T follicular helper cell (primary cell): ENCODE measurements at regions not wholly inside any gene's neighbourhood (a gene's known extent, or its start where the extent isn't known, plus 50 kb on each side); places are given as distances from the start of the nearest gene placed in this dataset.

ENCODE experiments used
- DNase-seq: peaks from one replicate; pipeline ENCODE4 v3.0.0-alpha.2; 2020; ENCODE audit warnings: low read depth

DNA sequence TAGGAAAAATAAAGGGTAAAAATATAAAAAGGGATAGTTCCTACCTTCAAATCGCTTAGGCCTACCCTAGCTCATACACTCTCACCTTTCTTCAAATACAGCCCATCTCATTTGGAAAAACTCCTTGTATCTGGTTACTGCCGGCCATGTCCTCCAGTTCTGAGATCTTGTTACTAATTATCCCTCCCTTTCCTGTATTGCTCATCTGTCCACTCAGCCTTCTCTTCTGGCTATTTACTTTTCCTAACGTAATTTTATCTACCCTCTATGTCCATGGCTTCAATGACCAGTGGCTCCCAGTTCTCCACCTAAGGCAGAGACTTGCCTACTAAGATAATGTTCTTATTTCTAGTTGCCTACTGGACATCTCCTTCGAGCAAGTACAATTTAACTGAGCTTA, 342.9 kb upstream of the ACVR2A start:
- no peak for DNase-seq

DNA sequence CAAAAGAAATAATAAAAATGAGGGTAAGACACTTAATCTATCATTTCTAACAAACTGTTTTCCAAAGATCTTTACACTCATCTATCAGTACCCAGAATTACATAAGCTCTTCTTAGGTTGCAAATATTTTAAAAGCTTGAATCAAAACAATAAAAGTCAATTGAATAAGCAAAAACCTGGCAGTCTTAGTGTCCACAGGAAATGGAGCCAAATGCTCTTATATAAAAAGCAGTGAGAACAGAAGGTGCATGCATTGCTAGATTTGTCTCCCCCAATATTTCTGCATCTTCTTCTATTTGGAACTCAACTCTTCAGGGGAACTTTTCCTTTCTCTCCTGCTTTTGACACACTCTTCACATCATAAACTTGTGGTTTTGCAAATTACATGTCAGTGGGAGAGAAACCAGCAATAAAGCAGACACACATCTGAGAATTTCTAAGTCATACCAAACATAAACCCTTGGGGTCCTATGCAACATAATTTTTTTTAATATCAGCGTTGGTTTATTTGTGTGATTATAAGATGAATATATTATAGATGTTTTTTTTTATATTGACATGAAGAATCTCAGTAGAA, 343.9 kb upstream of the ACVR2A start:
- DNase-seq: no peak

GRCh38 chr2:147500229-147500628, 344.6 kb upstream of the ACVR2A start:
- DNase-seq: no peak

DNA sequence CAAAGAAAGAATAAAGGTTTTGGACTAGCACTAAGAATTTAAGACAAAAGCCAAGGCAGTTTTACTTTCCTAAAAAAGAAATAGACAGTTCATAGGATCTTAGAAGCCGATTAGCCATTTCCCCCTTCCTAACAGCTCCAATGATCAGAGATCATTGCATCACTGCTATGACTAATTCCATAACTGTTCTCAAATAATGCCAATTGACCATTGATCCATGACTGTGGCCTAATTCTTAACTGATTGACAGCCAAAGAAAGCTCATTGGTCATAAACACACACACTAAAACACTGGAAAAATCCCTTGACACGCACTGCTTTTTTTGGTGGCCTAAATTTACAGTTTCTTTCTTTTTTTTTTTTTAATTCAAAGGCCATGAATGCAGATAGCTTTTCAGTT, 345.0 kb upstream of the ACVR2A start:
- no peak for DNase-seq

- DNase-seq: no peak
These were observed 349.1 kb upstream of the ACVR2A start for GRCh38 chr2:147495734-147496133.

GRCh38 chr2:147492471-147492870, 352.4 kb upstream of the ACVR2A start:
- no peak for DNase-seq

DNA sequence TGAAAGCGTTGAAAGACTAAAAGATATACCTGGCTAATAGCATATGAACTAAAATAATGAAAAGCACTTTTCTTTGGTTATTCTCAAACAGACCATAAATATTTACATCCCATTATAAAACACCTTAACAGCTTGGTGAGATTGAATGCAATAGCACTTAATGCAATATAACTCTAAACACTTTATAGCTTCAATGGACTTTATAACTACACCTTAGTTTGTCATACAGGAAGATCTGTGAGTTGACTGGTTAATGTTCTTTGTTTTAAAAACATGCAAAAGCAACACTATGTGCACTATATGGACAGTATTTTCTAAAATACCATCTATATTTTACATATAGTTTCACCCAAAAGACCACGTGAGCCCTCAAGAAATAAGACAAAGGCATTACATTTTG, 353.3 kb upstream of the ACVR2A start:
- no peak for DNase-seq

DNA sequence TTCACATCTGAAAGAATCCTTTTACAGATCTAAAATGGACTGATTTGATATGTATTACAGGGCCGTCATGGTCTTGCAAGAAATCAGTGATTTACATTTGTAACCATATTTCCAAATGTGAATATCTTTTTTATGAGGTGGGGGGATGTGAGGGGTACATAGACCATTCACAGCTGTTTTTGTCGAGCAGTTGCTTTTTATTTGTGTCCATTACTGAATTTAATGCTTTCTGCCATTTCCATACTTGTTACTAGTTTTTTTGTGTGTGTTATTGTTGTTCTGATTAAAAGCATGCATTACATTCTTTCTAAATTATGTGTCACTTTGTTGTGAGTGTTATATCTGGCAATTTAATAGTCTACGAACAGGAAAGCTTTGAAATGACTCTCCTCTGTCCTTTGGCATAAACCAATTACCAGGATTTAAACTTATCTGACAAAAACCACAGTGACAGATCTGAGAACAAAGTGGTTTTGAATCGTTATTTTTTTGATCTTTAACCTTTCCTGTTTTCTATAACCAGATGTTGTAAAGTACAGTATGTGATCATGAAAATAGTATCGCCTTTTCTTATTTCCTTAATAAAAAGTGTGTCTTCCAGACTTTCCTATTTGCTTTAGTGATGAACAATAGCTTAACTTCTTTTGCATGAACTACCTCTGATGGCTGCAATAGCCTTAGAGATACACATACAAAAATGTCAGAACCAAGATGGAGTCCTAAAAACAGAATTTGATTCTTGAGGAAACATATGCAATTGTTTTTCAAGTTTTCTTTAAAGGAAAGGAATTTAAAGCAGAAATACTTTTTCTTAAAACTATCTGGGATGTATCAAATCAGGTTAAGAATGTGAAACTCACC, 354.2 kb upstream of the ACVR2A start:
- no peak for DNase-seq

DNA sequence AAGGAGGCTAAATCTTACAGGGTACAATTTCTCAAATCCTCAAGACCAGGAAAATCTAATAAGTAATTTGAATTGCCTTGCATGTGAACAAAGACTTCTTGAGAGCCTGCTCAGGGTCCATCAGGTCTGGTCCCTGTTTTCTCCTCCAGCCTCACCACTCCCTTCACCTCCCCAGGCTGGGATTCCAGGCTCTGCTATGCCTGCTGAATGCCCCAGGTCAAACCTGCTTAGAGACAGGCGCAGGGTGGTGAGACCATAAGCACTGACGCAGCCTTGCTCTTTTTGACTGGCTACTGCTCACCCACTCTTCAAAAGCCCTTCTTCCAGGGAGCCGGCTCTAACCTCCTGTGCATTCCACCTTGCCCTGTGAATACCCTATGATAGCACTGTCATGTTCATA, 356.4 kb upstream of the ACVR2A start:
- no peak for DNase-seq

DNA sequence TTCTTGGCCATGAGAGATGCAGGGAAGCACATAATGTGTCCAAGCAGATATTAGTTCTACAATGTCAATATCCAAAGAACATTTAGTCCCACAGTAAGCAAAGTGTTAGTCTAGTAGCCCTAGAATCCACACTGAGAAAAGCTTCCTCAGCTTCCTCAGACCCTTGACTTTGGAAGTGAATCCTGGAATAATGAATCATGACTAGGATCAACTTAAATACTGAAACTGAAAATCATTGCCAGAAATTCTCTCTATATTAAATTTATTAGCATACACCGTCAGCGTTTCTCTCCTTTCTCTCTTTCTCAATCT, 356.9 kb upstream of the ACVR2A start:
- no peak for DNase-seq

- no peak for DNase-seq
These were observed 357.4 kb upstream of the ACVR2A start for GRCh38 chr2:147487286-147487977.

DNA sequence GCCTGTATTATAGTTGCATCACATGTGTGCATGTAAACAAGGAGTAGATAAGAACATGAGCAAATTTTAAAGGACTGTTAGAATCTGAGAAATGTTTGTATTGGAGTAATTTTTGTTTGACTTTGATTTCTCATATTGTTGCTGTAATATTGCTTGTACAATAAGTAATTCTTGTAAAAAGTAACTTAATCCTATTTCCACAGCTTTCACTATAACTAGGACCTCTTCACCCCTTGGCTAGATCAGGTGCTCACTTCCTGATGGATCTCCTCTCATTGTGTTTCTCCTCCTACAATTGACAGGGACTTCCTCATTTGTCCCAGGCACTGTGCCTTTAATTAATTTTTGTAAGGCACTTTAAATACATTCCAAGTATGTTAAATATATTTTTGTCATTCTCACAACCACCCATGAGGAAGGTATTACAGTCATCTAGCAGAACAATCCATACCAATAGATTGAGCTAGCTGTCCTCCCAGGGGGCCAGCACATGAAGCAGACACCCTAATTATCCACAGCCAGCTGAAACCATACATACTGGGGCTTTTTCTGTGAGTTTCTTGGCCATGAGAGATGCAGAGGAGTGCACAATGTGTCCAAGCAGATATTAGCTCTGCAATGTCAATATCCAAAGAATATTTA, 359.5 kb upstream of the ACVR2A start:
- DNase-seq: no peak

- no peak for DNase-seq
These were observed 360.9 kb upstream of the ACVR2A start for GRCh38 chr2:147483911-147484310.

DNA sequence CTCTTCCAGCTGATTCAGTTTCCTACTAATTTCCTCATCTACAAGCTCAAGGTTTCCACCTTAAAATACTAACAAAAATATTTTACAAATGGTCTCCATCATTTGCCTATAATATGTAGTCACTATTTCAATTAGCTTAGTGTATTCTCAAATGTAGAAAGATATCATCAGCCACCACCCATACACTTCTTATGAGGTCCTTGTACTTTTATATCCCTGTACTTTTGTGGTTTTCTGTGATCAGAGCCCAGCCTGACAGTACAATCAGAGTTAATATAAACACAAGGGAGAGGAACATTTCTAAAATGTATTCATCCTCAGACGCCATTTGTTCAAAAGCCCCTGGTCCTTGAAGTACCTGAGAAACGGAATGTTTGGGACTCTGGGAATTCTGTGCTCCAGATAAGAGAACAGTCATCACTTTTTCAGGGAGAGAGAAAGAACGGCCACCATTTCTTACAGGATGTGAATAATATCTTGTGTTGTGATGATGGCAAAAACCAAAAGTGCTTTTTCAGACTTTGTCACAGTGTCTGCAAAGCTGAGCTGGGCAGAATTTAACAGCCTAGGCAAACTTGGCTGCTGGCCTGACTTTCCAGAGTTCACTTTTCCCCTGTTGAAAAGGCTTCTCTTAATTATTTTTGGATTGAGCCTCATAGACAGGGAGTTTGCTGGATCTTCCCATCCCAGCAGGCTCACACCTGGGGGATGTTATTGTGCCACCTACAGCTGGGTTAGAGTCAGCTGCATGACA, 361.7 kb upstream of the ACVR2A start:
- no peak for DNase-seq

GRCh38 chr2:147482111-147482895, 362.5 kb upstream of the ACVR2A start:
- no peak for DNase-seq

DNA sequence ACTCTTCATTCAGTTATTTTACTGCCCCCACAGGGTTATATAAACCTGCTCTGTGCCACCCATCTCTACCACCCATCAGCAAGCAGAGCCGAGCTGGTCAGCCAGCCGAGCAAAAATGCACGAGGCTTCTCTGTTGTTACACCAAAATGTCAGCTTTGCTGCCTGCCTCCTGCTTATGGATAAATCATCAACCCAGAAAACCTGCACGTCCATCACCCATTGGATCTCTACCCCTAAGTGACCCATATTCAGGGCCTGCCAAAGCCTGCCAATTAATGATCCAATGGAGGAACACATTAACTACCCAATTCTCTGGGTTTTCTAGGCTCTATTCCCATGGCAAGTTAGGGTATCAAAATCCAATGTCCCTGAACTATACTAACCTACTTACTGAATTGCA, 365.5 kb upstream of the ACVR2A start:
- DNase-seq: no peak

DNA sequence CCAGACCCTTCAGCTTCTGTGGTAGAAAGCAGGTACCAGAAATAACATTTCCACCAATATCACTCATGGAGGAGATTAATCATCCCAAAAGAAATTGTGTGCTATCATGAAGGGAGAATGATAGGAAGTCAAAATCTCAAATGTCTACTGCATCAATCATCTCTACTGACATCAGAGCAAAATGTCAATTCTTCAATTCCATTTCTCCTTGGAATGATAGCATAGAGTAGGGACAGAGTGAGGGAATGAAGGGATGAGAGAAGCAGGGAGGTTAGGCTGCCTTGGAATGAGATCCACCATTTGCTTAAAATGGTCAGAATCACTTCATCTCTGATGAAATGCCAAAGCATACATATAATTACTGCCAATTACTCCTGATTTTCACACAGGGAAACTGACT, 371.8 kb upstream of the ACVR2A start:
- DNase-seq: no peak

GRCh38 chr2:147471126-147471525, 373.7 kb upstream of the ACVR2A start:
- no peak for DNase-seq

- DNase-seq: no peak
These were observed 375.4 kb upstream of the ACVR2A start for GRCh38 chr2:147469471-147469870.

DNA sequence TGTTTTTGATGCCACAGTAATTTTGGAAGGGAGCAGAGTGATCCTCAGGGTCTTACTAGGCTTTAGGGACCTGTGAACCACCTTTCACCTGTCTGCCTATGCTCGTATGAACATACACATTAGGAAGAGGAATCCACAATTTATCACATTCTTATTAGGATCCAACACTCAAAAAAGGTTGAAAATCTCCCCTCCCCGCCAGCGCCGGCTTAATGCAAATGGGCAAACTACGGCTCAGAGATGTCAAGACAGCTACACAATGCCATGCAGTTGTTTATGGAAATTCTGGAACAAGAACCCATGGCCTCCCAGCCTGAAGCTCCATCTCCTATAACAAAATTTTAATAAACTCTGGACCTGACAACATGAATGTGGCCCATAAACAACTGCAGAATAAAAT, 375.9 kb upstream of the ACVR2A start:
- no peak for DNase-seq

DNA sequence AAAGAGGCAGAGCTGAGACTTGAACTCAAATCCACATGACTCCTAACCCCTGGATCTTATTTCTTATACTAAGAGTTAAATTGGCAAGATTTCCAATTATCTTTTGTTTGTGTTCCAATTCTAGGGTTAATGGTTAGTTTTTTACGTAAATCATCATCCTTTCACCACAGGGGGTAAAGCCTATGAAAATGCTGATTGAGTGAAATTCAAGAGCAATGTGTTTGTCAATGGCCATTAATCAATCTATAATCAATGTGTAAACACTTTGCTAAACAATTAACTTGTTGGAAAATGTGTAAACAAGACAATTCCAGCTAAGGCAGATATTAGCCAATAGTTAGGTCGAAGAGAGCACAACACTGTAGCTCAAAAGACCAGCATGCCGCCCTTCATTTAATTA, 376.5 kb upstream of the ACVR2A start:
- no peak for DNase-seq
